GM19351 (cell line): ENCODE measurements at regions not wholly inside any gene's neighbourhood (a gene's known extent, or its start where the extent isn't known, plus 50 kb on each side); places are given as distances from the start of the nearest gene placed in this dataset.
"Not testable (repeated sequence)": the region's sequence is repeated elsewhere in the genome, so short reads cannot be mapped to it uniquely, and the experiment has no call there.

Experiments
- ATAC-seq: cut with Tn5 transposase; IDR thresholded peaks from one replicate; pipeline ENCODE4 v1.9.1; 2021; ENCODE audit warnings: mild to moderate bottlenecking, moderate library complexity; ENCODE audit not compliant: unreplicated experiment

DNA sequence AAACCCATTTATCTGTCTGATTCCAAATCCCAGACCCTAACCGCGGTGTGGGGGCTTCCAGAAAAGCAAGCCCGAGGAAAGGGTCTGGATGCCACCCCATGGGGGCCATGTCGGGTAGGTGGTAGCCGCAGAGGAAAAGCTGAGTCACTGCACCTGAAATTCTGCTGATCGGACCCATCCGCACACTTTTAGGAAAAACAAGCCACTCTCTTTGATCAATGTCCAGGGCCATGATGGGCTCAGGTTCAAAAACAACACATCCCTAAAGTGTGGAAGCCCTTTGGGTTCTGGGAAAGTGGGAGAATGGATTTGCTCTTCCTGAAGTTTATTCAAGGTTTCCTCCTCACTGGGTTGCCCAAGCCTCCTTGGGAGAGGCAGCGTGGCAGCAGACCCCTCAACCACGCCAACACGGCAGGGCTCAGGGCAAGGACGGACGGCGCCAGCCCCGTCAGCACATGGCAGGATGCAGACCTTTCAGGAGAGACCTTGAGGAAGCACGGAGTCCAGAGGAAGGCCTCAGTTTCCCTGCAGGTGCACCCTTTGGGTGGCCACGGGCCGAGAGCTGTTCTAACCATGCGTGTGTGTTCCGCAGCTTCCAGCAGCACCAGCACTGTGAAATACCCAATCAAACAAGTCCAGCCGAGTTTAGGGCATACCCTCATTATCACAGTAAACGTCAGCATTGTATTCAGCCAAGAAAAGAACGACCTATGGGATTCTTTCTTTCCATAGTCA, 367.0 kb downstream of the FOXL1 start:
- ATAC-seq, result no peak

DNA sequence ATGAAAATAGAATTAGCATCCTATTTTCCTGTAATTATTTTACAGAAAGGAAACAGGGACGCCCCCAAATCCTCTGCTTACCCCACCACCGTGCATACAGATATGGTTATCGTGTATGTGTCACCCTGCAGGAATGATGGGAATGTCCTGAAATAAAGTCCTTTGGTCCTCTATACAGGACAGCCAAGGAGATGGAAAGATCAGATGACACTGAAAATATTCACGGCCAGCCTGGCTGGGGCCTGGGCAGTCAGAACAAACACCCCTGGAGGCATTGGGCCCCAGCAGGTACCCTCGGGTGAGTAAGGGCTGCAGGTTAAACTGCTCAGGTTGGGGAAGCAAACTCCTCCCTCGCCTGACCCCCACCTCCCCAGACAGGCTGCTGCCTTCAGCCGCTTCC, 368.0 kb downstream of the FOXL1 start:
- ATAC-seq, result no peak

DNA sequence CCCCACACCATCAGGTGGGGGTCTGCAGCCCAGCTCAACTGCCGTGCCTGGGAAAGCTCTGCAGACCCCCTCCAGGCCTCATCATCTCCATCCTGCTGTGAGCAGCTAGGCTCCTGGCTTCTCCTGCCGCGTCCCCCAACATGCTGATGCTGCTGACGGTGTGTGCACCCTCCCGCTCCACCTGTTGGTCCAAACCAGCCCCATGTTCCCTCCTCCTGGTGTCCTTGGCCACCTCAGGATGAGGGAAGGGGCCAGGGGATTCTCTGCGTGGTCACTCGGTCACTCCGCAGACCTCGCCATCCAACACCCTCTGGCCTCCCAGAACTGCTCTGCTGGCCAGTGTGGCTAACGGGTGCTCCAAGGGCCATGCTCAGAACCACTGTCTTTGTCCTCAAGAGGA, 368.6 kb downstream of the FOXL1 start:
- ATAC-seq, result no peak

DNA sequence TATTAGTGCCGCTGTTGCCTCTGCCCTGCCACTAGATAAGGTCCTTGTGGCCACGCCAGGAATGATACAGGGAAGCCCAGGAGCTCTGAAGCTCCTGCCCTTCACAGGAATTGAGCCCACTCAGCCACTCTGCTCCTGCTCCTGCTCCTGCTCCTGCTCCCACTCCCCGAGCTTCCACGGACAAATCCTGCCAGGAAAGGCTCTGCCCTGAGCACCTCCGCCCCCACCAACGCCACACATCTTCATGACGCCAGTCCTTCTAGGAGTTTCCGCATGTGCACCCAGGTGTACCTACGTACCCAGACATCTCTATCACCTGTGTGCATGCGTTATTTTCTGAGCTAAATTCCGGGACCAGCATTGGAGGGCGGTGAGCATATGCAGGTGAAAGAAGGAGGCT, 369.1 kb downstream of the C16orf95 start:
- ATAC-seq, result no peak

DNA sequence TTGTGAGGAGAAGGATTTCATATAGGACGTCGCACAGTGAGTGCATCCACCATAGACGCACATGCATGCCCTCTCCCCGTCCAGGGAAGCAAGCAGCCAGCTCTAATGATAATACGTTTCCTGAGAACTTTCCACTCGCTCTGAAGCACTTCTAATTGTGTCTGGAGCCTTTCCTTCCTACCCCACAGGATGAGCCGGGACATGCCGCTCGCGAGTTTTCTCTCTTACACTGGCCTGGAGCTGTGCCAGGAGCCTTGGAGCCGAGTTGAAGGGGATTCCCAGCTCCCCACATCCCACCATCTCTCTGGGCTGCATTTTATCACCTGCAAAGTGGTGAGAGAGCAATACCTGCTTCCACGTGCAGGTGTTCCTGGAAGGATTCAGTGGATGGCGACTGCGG, 368.1 kb downstream of the C16orf95 start:
- ATAC-seq, result no peak

DNA sequence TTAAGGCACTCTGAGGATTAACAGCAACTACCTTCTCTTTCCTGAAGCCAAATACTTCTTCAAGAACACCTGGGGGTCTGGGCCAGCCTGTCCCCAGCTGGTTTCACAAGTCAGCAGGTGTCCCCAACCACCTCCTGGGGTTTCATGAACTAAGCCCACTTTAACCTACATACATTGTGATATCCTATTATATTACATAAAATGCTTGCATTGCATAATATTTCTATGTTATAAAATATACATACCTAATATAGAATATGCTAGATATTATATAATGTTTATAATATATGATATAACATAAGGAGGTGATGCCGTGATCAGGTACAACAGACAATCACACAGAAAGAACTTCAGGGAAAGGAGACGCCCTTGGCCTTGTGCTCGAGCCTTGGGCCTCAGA, 367.6 kb downstream of the C16orf95 start:
- ATAC-seq, result no peak

DNA sequence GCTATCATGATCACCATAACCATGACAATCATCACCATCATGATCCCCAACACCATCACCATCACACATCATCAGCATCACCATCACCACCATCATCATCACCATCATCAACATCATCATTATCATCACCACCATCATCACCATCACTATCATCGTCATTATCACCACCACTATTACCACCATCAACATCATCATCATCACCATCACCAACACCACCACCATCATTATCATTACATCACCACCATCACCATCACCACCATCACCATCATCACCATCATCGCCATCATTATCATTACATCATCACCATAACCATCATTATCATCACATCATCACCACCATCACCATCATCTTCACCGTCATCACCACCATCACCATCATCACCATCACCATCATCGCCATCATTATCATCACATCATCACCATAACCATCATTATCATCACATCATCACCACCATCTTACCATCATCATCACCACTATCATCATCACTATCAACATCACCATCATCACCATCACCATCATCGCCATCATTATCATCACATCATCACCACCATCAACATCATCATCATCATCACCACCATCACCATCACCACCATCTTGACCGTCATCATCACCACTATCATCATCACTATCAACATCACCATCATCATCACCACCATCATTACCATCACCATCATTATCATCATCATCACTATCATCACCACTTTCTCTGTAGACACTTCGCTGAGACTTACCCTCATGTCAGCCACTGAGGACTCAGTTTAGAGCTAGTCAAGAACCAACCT, 366.0 kb downstream of the C16orf95 start:
- no peak for ATAC-seq

DNA sequence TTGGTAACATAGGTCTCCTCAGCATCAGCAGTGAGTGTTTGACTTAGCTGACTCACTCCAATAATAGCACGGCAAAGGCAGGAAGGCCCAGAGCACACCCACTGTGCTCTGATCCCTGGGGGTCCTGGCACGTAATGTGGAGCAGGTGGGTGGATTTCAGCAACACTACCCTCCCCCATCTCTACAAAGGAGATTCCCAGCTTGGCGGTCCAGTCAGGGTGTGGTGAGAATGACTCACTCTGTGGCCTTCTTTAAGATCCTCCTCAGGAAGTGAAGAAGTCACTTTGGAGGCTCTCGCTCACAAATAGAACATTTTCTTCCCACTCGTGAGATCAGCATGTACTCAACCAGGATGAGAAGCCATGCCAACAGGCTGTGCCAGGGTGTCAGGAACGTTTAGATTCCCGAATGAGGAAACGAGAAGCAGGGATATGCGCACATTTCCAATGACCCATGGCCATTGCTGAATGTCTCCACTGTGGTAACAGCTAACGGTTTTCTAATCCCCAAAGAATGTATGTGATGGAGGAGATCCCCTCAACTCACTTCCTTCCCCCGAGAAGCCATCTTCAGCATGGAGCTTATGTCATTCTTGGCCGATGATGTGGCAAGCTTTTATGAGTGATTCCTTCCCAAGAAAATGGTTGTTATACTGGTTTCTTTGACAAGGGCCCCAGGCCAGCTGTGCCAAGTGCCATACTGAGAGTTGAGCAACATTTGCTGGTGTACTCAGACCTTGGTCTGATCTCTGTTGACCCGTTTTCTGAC, 365.2 kb downstream of the C16orf95 start:
- no peak for ATAC-seq

DNA sequence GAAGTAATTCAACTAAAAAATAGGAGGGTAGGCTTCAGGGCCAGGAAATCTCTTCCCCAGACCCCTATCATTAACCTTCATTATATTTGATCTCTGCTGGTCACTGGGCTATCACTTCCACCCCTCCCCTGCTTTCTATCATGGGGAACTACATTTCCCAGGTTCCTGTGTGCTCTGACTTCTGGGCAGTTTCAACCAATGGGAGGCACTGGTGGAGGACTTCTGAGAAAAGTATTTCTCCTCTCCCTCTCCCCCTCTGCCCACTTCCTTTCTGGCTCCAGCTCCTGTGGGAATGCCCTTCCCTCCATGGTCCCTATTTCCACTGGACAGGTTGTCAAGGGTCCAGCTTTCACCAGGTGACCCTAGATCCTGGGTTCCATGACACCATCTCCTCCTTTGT, 364.4 kb downstream of the C16orf95 start:
- ATAC-seq, result no peak

DNA sequence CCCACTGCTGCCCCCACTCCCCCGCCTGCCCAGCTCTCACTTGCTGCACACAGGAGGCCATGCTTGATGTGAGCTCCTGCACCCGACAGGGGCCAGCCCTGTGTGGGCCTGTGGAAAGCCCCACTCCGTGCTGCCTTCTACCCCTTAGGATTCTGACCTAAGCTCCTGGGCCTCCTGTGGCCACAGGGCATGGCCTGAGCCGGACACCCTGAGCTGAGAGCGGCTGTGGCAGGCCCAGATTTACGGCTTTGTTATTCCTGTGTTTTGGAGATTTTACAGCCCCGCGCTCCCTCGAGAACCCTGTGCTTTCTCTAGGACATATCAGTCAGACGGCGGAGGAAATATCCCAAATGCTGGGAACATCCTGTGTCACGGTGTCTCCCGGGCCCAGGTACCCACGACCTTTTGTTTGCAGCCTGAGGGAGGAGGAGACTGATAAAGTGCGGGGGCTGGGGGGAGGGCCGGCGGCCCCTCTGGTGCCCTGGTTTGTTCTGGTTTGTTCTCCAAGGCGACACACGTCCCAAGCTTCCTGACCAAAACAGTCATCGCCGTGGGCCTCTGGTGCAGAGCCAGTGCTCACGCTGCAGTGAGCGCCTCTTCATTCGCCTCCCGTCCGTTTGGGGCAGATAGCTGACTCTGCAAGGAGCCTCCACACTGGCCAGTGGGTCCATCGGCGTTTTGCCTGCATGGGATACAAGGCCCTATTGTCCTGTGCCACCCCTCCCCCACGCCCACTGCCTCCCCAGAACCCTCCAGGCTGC, 363.4 kb downstream of the C16orf95 start:
- ATAC-seq, result no peak

DNA sequence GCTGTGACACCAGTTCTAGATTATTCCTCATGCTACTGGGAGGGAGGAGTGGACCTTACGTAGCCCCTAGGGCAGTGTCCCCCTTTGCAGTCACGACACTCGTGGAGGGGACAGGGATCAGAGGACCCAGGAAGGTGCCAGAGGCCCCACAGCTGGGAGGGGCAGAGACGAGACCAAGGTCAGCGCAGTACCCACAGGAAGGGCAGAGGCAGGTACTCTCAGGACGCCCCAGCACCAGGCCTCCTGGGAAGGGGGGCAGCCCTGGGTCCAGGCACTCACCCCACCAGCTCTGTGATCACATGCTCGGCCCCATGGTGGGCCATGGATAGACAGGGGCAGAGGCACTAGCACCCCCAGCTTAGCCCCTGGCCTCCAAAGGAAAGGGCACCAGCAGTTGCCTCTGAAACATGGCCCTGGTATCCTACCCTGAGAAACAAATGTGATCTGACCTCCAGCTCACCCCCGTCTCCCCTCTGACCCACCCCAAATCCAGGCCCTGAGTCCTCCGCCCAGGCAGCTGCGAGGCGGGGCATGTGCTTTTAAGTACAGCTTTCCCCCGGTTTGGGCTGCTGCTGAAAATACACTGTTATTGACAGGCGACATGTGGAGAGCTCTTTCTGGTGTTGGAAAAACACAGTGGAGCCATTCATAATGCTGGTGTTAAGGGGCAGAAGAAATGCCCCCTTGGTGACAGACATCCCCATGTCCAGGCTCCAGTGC, 361.9 kb downstream of the C16orf95 start:
- no peak for ATAC-seq

DNA sequence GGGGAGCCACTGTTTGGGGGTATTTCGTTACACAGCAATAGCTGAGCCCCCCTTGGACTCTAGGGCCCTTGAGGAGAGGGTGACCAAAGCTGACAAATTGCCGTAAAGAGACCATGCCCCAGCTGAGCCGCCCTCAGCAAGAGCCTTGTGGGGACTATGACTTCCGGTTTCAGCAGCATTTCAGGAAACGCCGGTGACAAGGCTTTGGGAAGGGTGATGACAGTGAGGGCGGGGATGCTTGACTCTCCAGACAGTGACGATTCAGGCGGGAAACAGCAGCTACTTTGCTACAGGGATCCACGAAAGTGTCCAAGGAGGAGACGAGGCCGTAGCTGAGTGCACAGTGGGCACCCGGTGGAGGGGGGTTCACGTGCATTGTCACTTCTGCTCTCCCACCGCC, 360.8 kb downstream of the C16orf95 start:
- no peak for ATAC-seq

DNA sequence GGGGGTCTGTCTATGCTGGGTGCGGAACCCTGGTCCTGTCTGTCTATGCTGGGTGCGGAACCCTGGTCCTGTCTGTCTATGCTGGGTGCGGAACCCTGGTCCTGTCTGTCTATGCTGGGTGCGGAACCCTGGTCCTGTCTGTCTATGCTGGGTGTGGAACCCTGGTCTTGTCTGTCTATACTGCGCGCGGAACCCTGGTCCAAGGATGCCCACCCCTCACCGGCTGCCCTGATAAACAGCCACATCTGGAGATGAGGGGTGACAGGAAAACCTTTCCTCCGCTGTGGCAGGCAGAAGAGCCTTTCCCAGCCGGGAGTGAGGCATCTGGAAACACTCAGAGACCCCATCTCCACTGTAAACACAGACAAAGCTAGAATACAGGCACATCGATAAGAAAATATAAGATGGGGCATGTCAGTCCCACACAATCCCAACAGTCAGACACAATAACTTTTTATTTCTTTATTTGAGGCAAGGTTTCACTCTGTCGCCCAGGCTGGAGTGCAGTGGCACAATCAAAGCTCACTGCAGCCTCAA, 359.5 kb downstream of the C16orf95 start:
- not testable (repeated sequence) for ATAC-seq

DNA sequence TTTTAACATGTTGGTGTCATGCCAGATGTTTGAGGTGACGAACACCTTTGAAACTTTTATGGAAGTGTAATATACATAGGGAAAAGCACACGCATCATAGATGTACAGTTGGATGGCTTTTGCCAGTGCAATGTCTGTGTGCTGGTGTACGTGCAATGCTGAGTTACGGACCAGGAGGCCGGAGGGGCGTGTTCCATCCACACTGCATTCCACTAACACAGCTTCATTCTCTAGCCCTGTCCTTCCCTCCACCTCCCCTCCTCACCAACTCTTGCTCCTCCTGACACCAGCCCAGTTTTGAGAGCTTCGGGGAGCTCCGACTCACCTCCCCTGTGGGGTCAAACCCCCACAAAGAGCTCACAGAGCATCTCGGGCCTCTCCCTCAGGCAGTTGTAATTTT, 358.8 kb downstream of the C16orf95 start:
- ATAC-seq, result no peak

DNA sequence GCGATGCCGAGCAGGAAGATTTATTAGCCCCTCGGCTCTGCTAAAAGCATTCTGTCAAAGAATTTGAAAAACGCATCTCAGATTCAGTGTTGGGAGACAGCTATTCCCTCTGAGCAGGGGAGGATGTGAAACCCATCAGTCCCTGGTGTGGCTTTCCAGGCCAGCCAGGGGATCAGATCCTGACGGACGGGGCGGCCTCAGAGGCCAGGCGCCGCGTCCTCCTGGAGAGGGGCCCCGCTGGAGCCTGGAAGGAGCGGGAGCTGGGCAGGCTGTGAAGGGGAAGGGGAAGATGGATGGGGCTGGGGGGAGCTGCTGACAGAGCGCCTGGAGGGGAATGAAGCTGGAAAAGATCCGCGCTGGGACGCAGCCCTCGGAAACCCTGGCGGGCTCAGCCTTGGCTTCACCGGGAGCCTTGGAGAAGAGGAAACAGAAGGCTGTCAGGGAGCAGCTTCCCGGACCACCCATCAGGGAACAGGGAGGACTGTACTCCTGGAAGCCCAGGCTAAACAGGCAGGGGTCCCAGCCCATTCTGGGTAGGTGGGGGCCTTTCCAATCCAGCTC, 358.0 kb downstream of the C16orf95 start:
- no peak for ATAC-seq

DNA sequence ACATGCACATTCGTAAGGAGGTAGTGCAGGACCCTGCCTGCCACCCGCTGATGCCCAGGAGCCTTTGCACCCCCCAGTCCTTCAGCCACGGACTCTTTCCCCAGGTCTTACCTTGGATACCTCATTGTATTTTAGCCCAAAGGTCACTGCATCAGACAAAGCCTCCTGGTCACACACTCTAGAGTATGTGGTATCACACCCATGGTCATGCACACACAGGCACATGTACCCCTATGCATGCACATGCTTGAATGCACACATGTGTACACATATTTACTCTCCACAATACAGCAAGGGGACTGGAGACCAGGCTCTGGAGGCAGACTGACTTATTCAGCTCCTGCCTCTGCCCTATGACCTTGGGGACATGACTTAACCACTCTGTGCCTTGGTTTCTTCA, 357.5 kb downstream of the C16orf95 start:
- ATAC-seq, result no peak

DNA sequence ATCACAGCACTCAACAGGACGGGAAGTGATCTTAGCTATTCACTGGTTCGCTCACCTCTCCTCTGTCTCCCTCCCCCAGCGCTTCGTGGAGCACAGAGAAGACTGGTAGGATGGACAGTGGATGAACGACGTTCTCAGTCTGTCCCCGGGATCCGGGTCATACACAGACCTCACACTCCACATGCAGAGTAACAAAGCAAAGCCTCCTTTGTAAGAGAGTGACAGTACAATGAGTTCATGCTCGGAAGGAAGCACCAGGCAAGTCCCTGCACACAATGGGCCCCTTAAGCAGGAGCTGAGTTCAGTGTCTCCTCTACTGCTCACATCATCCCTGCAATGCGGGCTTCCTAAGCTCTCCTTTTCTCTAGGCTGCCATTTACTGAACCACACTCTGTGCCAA, 356.9 kb downstream of the C16orf95 start:
- no peak for ATAC-seq

DNA sequence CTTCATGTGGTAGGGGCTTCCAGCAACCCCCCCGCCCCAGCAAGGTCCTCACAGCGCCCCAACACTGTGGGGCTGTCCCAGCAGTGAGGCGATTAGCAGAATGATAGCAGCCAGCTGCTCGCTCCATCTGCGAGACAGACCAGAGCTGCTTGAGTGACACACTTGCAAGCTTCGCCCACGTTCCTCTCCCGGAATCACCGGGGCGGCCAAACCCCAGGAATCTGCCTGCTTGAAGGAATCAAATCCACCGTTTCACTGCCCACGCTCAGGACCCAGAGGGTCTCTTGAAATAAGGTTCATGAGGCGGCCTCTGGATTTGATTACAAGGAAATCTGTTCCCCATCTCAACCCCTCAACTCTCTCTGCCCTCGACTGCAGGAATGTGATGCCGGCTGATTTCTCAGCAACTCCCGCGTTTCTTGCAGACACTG, 356.0 kb downstream of the C16orf95 start:
- ATAC-seq, result no peak

DNA sequence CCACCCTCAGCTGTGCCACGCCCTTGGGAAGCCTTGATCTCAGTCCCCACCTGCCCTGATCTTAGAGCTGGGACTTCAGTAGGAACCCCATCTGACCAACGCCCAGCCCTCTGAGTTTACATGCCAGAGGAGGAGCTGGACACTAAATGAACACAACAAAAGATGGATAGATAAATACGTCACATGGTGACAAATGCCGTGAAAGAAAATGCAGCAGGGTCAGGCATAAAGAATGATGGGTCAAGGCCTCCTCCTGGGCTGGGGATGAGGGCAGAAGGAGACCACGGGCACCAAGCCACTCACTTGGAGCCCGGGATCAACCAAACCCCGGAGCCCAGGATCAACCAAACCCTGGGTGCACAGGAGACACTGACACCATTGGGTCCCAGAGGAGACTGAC, 354.9 kb downstream of the C16orf95 start:
- no peak for ATAC-seq

DNA sequence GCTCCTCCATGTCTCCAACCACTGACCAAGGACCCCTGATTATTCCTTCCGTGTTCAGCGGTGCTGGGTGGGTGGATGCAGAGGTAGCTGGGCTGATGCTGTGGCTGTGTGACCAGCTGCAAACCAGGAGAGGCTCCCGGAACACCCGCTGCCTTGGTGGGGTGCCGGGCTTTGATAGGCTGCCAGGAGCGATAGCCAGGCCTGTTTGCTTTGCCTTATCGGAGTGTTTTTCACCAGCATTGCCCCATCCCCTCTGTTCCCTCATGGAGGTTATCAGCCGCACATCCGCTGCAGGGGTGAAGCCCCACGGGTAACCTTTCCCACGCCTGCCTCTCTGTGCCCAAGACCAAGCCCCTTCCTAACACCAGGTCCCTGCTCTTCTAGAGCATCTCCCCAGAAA, 354.3 kb downstream of the C16orf95 start:
- no peak for ATAC-seq
